ENCODE measurements at regions not wholly inside any gene's neighbourhood (a gene's known extent, or its start where the extent isn't known, plus 50 kb on each side); places are given as distances from the start of the nearest gene placed in this dataset.
"Not testable (repeated sequence)": the region's sequence is repeated elsewhere in the genome, so short reads cannot be mapped to it uniquely, and the experiment has no call there.

DNA sequence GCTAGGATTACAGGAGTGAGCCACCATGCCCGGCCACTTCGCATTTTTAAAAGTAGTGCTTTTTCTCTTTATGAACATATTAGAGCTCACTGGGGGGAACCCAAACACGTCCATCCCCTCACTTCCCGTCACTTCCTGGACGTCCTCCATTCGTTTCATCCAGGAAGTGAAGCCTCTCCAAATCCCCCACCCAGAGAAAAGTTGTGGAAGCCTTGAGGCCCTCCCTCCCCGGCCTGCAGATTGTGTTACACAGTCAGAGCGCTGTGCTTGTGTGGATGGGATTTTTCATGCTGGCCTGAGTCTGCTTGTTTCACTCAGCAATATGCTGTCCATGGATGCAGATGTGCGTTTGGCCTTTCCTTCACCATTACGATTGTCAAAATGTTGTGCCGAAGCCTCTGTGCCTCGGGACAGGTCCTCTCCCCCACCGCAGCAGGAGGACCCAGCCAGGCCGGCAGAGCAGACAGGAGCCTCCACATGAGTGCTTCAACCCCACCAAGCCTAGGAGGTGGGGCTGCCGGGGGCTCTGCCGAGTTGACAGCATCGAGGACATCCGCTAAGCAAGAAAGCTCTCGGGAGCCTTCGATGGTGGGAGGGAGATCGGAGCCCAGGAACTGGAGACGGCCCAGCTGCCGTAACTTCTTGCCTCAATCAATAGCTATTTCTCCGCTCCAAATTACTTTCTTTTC lies 121.6 kb upstream of the PPP1R26 start:
- DNase-seq (ENCODE audit: low spot score): no peak

DNA sequence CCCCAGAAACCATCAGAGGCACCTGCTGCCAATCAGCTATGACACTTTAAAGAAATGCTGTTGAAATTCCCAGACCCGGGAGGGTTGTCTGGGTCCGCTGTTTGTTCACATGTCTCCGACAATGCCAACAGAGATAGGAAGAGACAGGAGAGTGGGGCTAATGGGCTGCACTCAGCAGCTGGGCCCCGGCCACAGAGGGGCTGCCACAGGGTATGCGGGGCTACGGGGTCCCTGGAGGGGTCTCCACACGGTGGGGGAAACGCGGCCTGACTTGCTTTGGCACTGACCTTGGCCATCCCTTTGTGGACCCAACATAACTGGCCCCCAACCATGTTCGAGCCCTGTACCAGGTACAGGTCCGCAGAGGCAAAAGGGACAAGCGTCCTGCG lies 121.0 kb upstream of the PPP1R26 start:
- DNase-seq (ENCODE audit: low spot score): no peak

DNA sequence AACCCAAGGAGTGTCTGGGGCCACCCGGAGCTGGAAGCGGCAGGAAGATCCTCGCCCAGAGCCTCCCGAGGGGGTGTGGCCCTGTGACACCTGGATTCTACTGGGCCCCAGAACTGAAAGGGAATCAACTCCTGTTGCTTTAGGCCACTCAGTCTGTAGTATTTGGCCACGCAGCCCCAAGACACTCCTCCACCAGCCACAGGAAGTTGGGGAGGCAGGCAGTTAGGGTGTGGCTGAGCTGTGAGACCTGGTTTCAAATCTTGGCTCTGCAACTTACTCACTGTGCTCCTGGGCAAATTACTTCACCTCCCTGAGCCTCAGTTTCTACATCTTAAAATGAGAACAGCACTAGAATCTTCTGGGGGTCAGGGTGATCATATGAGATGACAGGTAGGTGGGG lies 119.8 kb upstream of the PPP1R26 start:
- DNase-seq (ENCODE audit: low spot score): no peak

- DNase-seq (ENCODE audit: low spot score): no peak
Measured at GRCh38 chr9:135360617-135361016, 119.0 kb upstream of the PPP1R26 start.

DNA sequence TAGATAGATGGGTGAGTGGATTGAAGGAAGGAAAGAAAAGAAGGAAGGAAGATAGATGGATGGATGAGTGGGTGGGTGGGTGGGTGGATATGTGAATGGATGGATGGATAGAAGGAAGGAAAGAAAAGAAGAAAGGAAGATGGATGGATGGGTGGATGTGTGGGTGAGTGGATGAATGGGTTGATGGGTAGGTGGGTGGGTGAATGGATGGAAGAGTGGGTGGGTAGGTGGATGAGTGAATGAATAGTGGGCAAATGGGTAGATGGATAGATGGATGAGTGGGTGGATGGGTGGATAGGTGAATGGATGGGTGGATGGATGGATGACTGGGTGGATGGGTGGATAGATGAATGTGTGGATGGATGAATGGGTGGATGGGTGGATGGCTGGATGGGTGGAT lies 117.9 kb upstream of the PPP1R26 start:
- not testable (repeated sequence) for DNase-seq (ENCODE audit: low spot score)

DNA sequence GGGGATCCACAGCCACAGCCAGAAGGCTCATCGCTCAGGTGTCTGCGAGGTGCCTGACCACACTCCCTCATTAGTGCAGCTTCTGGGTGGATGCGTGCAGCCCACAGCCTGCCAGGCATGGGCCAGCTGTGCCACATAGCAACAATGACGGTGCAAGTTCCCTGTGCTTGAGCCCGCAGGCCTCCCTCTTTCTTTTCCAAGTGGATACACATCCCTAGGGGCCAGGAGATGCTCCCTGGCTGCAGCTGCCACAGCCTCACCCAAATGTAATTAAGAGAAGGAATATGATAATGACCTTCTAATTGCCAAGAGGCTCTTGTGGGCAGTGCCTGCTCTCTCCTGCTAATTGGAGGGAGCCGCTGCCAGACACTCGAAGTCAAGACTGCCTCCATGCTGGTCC lies 116.0 kb upstream of the PPP1R26 start:
- no peak for DNase-seq (ENCODE audit: low spot score)

GRCh38 chr9:135365013-135365768 lies 114.4 kb upstream of the PPP1R26 start:
- DNase-seq (ENCODE audit: low spot score): no peak

- no peak for DNase-seq (ENCODE audit: low spot score)
Measured at GRCh38 chr9:135366104-135366503, 113.5 kb upstream of the PPP1R26 start.

GRCh38 chr9:135369412-135369990 lies 110.1 kb upstream of the PPP1R26 start:
- DNase-seq (ENCODE audit: low spot score): no peak

- no peak for DNase-seq (ENCODE audit: low spot score)
Measured at GRCh38 chr9:135370411-135371375, 108.9 kb upstream of the PPP1R26 start.

DNA sequence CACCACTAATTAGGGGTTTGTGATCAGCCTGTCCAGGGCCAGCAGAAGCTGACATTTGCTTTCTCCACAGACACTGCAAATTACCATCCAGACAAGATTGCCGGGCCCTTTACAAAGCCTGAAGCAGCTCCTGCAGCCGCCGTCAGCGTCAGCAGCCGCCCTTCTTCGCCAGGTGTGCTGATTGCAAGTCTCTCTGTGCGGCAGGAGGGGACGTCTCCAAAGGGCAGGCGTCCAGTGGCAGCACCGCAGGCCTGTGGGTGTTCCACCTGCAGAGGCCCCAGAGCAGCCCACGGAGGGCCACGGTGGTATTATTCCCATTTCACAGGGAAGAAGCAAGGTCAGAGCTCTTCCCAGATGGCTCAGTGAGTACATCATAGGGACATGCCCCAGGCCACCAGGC lies 108.0 kb upstream of the PPP1R26 start:
- no peak for DNase-seq (ENCODE audit: low spot score)

DNA sequence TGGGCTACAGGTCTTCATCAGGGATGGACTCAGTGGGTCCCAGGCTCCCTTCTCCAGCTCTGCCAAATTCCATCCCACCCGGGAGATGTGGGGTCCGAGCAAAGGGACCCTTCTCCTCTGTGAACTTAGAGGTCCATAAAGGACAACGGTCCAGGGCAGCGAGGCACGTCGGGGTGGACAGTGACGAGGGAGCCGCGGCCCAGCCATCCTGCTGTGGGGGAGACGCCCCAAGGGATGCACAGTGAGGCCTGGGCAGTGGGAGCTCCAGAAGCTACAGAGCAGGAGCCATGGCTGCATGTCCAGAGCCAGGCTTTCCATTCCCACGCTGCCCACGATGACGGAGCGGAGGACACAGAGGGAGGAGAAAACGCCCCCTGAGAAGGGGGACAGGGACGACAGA lies 107.5 kb upstream of the PPP1R26 start:
- no peak for DNase-seq (ENCODE audit: low spot score)

DNA sequence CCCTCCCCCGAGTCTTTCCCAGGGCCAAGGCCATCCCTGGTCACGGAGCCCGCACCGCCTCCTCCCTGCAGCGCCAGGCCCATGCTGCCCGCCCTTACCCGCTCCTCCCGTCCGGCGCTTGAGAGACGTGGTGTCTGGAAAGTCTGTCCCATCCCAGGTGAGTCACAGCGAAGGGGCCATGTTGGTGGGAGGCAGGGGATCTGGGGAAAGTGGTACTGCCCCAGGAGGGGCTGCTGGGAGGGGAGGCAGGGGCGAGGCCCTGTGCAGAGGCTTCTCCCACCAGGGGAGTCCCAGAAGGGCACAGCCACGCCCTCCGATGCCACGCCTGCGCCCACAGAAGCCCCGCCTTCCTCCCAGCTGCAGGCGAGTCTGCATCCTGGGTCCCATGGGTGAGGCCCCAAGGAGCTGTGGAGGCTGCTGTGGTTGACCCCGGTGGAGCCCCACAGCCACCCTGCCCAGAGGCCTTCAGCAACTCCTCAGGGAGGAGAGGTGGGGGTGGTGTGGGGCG lies 107.0 kb upstream of the PPP1R26 start:
- DNase-seq (ENCODE audit: low spot score): no peak

GRCh38 chr9:135373151-135373685 lies 106.4 kb upstream of the PPP1R26 start:
- no peak for DNase-seq (ENCODE audit: low spot score)

- no peak for DNase-seq (ENCODE audit: low spot score)
Measured at GRCh38 chr9:135373820-135374219, 105.8 kb upstream of the PPP1R26 start.

DNA sequence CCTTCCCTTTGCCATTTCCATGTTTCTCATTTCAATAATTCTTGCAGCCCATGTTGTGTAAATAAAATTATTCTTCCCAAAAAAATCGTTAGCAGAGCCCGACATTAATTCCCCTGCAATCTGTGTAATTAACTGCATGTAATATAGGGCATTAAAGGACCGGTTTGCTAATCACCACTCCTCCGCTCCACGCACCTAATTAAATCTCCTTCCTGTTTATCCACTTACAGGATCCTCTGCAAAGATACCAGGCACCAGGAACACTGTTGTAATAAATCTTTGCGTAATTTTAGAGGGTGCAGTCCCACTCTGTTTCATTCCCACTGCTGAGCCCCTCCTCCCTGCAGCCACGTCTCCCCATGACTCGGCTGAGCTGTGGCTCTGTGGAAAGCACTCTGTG lies 105.0 kb upstream of the PPP1R26 start:
- no peak for DNase-seq (ENCODE audit: low spot score)

- DNase-seq (ENCODE audit: low spot score): no peak
Measured at GRCh38 chr9:135375001-135375400, 104.6 kb upstream of the PPP1R26 start.

DNA sequence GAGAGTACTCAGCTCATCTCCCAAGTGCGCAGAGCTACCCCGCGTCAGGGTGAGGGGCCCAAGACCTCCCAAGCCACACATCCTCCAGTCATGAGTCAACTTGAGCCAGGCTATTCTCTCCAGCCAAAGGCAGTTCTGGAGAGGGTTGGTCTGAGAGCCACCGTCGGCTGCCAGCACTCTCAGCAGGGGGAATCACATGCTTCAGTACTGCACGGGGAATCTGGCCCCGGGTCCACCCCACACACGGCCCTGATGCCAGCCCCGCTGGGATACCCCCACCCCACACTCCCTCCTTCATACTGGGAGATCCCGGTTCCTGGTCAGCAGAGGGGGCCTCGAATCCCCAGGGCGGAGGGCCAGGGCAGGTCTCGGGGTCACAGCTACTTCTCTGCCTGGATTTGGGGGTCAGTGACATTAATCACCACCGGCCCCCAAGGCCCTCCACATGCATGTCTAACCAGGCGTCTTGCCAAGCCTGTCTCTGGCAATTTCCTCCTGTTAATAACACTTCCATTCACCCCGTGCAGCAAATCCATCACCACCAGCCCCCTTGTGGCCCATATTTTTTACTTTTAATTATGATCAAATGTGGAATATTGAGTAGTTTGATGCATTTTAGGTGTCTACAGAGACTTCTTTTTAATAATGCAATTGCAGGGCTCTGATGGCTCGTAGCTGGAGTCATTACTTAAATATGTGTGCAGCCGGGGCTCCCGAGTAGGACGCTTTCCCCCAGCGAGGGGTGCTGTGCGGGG lies 102.9 kb upstream of the PPP1R26 start:
- DNase-seq (ENCODE audit: low spot score): no peak

- DNase-seq (ENCODE audit: low spot score): no peak
Measured at GRCh38 chr9:135377431-135377830, 102.2 kb upstream of the PPP1R26 start.

DNA sequence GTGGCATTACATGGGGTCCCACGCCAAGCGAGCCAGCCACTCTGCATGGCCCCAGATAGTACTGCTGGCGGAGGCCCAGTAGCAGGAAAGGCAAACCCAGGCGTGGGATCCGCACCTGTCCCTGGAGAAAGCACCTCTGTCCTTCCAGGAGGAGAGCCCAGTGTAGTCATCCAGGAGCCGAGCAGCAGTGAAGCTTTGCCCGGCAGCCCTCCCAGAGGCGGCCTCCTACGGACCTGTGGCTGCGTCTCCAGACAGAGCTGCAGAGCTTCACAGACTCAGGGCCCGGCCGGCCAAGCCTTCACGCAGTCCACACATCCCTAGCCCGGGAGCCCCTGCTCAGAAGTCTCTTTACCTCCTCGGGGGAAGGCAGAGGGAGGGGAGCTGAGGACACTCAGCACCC lies 100.8 kb upstream of the PPP1R26 start:
- DNase-seq (ENCODE audit: low spot score): no peak

Measured in NAMALWA (cell line).